ENCODE measurements at regions not wholly inside any gene's neighbourhood (a gene's known extent, or its start where the extent isn't known, plus 50 kb on each side); places are given as distances from the start of the nearest gene placed in this dataset.

DNA sequence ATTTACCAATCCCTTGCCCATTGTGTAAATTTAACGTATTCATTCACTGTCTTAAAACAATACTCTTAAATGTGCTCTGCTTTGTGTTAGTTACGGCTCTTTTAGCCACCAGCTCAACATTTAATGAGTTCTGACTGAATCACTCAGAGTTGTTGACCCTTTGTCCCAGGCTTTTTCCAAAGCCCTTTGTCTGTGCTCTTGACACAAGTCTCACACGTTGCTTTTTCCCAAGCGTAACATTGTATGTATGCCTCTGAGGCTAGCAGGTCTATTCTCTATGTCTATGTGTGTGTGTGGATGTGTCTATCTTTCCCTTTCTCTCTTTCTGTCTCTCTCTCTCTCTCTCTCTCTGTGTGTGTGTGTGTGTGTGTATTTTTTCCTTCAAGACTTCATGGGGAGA lies 435.4 kb upstream of the GOLIM4 start:
- TF ChIP-seq EZH2 (IDR thresholded peaks at IDR 0.05; ENCODE audit: insufficient read depth, poor library complexity, severe bottlenecking) (no peak), EZH2phosphoT487 (IDR thresholded peaks at IDR 0.05; ENCODE audit: insufficient read depth, low read depth) (no peak)

Measured in GM23248 (cell line).